Neural progenitor cell (in vitro differentiated cells): ENCODE measurements at regions not wholly inside any gene's neighbourhood (a gene's known extent, or its start where the extent isn't known, plus 50 kb on each side); places are given as distances from the start of the nearest gene placed in this dataset.

Experiments used
- EZH2 ChIP-seq: fragments of 200-600 bp; sonication (generic); IDR thresholded peaks from 2 replicates; pipeline ENCODE4 v1.6.1; 2017; ENCODE audit warnings: antibody characterized with exemption, mild to moderate bottlenecking, moderate library complexity
- EZH2phosphoT487 ChIP-seq: fragments of 200-600 bp; sonication (generic); IDR thresholded peaks from 2 replicates; pipeline ENCODE4 v1.6.1; 2017; ENCODE audit warnings: antibody characterized with exemption
- TF ChIP-seq, protein P1 (sequence below): fragments of 200-600 bp; sonication (generic); IDR thresholded peaks from 2 replicates; pipeline ENCODE4 v1.5.1; 2017; ENCODE audit warnings: antibody characterized with exemption, mild to moderate bottlenecking

GRCh38 chr18:10310626-10311025 lies 143.8 kb upstream of the APCDD1 start:
- TF ChIP-seq, protein P1, sequence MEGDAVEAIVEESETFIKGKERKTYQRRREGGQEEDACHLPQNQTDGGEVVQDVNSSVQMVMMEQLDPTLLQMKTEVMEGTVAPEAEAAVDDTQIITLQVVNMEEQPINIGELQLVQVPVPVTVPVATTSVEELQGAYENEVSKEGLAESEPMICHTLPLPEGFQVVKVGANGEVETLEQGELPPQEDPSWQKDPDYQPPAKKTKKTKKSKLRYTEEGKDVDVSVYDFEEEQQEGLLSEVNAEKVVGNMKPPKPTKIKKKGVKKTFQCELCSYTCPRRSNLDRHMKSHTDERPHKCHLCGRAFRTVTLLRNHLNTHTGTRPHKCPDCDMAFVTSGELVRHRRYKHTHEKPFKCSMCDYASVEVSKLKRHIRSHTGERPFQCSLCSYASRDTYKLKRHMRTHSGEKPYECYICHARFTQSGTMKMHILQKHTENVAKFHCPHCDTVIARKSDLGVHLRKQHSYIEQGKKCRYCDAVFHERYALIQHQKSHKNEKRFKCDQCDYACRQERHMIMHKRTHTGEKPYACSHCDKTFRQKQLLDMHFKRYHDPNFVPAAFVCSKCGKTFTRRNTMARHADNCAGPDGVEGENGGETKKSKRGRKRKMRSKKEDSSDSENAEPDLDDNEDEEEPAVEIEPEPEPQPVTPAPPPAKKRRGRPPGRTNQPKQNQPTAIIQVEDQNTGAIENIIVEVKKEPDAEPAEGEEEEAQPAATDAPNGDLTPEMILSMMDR, result no peak
- TF ChIP-seq EZH2phosphoT487, result no peak
- TF ChIP-seq EZH2, result no peak
